Activated CD8-positive, alpha-beta T cell treated with anti-CD3 and anti-CD28 coated beads for 36 hours (primary cell): ENCODE measurements at regions not wholly inside any gene's neighbourhood (a gene's known extent, or its start where the extent isn't known, plus 50 kb on each side); places are given as distances from the start of the nearest gene placed in this dataset.

Source experiments
- ATAC-seq: fragments of 200-7000 bp; cut with Tn5 transposase; one replicate; pipeline ENCODE4 v1.10.0; 2021; ENCODE audit warnings: mild to moderate bottlenecking, moderate library complexity
- CTCF ChIA-PET: fragments of 350-600 bp; sonication (Branson Sonifier 250); formaldehyde crosslinking; loops from one replicate; lab custom pipeline; 2021; ENCODE audit warnings: antibody characterized with exemption; lab: Charles Lee
- POLR2A ChIA-PET: fragments of 350-600 bp; sonication (Branson Sonifier 250); formaldehyde crosslinking; loops from one replicate; lab custom pipeline; 2021; ENCODE audit warnings: antibody characterized with exemption; lab: Charles Lee
- DNase-seq: peaks from one replicate; pipeline ENCODE4 v3.0.0-alpha.2; 2020
- H3K27ac Mint-ChIP-seq: one replicate; pipeline ENCODE4 v1.8.0; 2021; ENCODE audit warnings: mild to moderate bottlenecking, mixed read lengths
- H3K27me3 Mint-ChIP-seq: one replicate; pipeline ENCODE4 v1.8.0; 2021; ENCODE audit warnings: mixed read lengths
- H3K36me3 Mint-ChIP-seq: one replicate; pipeline ENCODE4 v1.8.0; 2021; ENCODE audit warnings: low read depth, mixed read lengths
- H3K4me1 Mint-ChIP-seq: one replicate; pipeline ENCODE4 v1.8.0; 2021; ENCODE audit warnings: low read depth, mixed read lengths
- H3K4me3 Mint-ChIP-seq: one replicate; pipeline ENCODE4 v1.8.0; 2021; ENCODE audit warnings: mild to moderate bottlenecking, moderate library complexity, mixed read lengths
- H3K9me3 Mint-ChIP-seq: one replicate; pipeline ENCODE4 v1.8.0; 2021; ENCODE audit warnings: mixed read lengths
- intact Hi-C: fragments of 100-400 bp; cut with micrococcal nuclease; formaldehyde crosslinking; loops from one replicate; pipeline ENCODE4 v1.10.0; 2022
- TF ChIP-seq, protein P1 (sequence below): fragments of 200-600 bp; IDR thresholded peaks from one replicate; pipeline ENCODE4 v1.8.0; 2022; ENCODE audit warnings: antibody characterized with exemption, mild to moderate bottlenecking

DNA sequence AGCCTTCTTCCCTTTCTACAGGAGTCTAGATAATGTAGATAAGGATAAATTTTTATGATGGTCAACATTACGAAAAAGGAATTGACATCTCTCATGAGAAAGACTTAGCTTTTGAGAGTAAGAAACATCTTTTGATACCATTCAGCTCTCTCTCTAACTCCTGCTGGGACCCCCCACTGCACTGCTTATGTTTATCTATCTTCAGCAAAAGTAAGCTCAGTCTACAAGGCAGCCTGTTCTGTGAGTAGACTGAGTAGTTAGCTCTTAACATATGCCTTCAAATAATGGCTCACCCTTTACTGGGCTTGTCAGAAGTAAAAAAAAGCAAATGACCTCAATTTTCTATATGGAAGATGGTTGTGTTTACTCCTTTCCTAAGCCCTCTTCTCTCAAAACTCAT, 372.2 kb upstream of the CDH11 start:
- no peaks in the 10 kb centered on the region for H3K36me3 Mint-ChIP-seq
- no peaks in the 10 kb centered on the region for H3K27me3 Mint-ChIP-seq

DNA sequence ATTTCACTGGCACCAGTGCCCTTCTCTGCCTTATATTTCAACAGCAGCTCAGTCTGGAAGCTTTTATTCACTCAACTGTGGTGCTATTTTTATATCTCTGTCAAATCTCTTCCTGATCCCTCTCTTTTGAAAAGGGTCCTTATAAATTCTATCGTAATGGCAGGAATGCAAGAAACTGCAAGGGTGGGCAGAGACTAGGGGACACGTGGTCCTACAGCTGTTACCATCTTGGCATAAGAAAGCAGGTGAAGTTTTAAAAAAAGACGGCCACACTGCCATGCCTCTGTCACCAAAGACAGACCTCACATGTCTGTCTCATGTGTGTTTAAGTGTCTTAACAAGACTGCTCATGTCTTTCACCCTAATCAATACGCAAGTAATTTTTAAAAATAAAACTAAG, 368.4 kb upstream of the CDH11 start:
- DNase-seq = no peak
- Mint-ChIP-seq H3K27me3 (no peaks in the 10 kb centered on the region), H3K27ac (no peak overlapping the region), H3K9me3 (no peaks in the 10 kb centered on the region), H3K36me3 (no peaks in the 10 kb centered on the region), H3K4me1 (no peaks in the 10 kb centered on the region), H3K4me3 (no peak overlapping the region)
- TF ChIP-seq, protein P1, sequence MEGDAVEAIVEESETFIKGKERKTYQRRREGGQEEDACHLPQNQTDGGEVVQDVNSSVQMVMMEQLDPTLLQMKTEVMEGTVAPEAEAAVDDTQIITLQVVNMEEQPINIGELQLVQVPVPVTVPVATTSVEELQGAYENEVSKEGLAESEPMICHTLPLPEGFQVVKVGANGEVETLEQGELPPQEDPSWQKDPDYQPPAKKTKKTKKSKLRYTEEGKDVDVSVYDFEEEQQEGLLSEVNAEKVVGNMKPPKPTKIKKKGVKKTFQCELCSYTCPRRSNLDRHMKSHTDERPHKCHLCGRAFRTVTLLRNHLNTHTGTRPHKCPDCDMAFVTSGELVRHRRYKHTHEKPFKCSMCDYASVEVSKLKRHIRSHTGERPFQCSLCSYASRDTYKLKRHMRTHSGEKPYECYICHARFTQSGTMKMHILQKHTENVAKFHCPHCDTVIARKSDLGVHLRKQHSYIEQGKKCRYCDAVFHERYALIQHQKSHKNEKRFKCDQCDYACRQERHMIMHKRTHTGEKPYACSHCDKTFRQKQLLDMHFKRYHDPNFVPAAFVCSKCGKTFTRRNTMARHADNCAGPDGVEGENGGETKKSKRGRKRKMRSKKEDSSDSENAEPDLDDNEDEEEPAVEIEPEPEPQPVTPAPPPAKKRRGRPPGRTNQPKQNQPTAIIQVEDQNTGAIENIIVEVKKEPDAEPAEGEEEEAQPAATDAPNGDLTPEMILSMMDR = no peak
- ChIA-PET POLR2A (no interaction called here), CTCF (no interaction called here)
- ATAC-seq = no peak
- intact Hi-C loops = no loop called here

More for the DNA sequence above, 372.2 kb upstream of the CDH11 start:
- TF ChIP-seq, protein P1 = no peak
- no peaks in the 10 kb centered on the region for H3K4me1 Mint-ChIP-seq
- no peak for DNase-seq
- intact Hi-C loops = no loop called here
- ATAC-seq = no peak
- H3K9me3 Mint-ChIP-seq = no peaks in the 10 kb centered on the region
- CTCF ChIA-PET = no interaction called here
- H3K4me3 Mint-ChIP-seq = no peak overlapping the region
- H3K27ac Mint-ChIP-seq = no peak overlapping the region
- POLR2A ChIA-PET = no interaction called here

DNA sequence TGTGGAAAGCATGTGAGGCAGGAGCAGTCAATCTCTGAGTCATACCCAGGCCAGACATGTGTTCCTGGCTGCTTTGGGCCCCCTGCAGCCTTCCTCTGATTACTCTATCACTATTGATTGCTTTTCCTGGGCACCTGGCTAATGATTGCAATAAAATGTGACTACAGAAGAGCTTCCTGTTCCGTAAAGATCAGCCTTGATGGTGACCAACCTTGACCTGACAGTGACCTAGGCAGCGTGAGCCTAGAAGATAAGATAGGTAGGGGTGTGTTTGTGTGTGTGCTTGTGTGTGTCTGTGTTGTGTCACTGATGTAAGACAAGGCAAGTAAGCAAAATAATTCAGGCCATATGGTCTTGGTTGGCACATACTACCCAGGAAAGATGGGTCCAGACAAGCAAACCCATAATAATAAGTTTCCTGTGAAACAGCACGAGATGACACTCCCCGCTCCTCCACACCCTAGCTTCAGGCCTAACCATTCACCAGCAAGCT, 367.7 kb upstream of the CDH11 start:
- intact Hi-C loops = no loop called here
- TF ChIP-seq, protein P1 = no peak
- ChIA-PET CTCF (no interaction called here), POLR2A (no interaction called here)
- H3K9me3 Mint-ChIP-seq = no peaks in the 10 kb centered on the region
- ATAC-seq (no peak), DNase-seq (no peak)
- H3K27me3 Mint-ChIP-seq = no peaks in the 10 kb centered on the region
- no peaks in the 10 kb centered on the region for H3K36me3 Mint-ChIP-seq
- H3K4me3 Mint-ChIP-seq = no peak overlapping the region
- H3K4me1 Mint-ChIP-seq = no peaks in the 10 kb centered on the region
- no peak overlapping the region for H3K27ac Mint-ChIP-seq

DNA sequence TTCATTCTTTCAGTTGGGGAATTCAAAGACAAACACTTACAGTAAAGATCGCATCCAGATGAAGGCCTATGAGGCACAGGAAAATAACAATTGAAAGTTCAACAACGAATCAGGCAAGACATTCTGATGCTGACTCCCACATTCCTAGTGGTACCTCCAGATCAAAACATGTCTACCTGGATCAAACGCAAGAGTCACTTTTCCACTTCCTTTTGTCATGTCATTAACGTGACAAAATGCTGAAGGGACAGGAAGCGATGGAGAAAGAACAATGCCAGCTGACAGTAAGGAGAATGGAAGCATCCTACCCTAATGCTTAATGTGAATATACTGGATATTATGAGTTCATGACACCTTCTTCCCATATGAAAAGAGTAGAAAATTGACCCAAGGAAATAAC, 365.4 kb upstream of the CDH11 start:
- Mint-ChIP-seq H3K36me3 (no peaks in the 10 kb centered on the region), H3K4me3 (no peak overlapping the region), H3K27ac (no peak overlapping the region), H3K9me3 (peaks cover 2% of the 10 kb centered on the region), H3K27me3 (no peaks in the 10 kb centered on the region), H3K4me1 (no peaks in the 10 kb centered on the region)
- intact Hi-C loops = no loop called here
- DNase-seq (no peak), ATAC-seq (no peak)
- TF ChIP-seq, protein P1 = no peak
- POLR2A ChIA-PET = no interaction called here
- CTCF ChIA-PET = no interaction called here

DNA sequence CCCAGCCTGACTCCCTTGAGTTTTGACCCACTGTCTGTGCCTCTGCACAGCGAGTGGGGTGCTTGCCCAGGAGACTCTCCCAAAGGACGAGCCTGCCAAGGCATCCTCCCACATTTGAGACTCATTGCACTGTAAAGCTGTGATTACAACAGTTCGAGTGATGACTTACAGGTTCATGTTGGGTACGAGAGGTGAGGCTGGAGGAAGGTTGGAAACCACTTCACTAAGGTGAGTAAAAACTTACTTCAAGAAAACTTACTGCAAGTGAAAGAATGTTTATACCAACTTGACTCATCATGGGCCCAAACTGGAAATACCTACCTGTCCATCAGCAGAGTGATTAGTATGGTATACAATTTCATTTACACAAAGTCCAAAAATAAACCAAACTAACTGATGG, 360.1 kb upstream of the CDH11 start:
- POLR2A ChIA-PET = no interaction called here

More for the DNA sequence above, 360.1 kb upstream of the CDH11 start:
- no peak for ATAC-seq
- DNase-seq = no peak
- intact Hi-C loops = no loop called here
- Mint-ChIP-seq H3K36me3 (no peaks in the 10 kb centered on the region), H3K4me3 (no peak overlapping the region), H3K9me3 (peaks cover 2% of the 10 kb centered on the region), H3K27me3 (no peaks in the 10 kb centered on the region), H3K4me1 (no peaks in the 10 kb centered on the region), H3K27ac (no peak overlapping the region)
- CTCF ChIA-PET = no interaction called here
- TF ChIP-seq, protein P1 = no peak
